SK-N-SH (cell line): ENCODE measurements at regions not wholly inside any gene's neighbourhood (a gene's known extent, or its start where the extent isn't known, plus 50 kb on each side); places are given as distances from the start of the nearest gene placed in this dataset.

Source experiments
- CHD2 ChIP-seq: fragments of 150-350 bp; IDR thresholded peaks from 2 replicates; pipeline ENCODE4 v1.6.1; 2018; ENCODE audit warnings: low read length; ENCODE audit not compliant: partially characterized antibody
- CTCF ChIP-seq: fragments of 200-600 bp; sonication (generic); IDR thresholded peaks from 2 replicates; pipeline ENCODE4 v1.6.1; 2017; ENCODE audit warnings: antibody characterized with exemption, mild to moderate bottlenecking, moderate library complexity
- EZH2phosphoT487 ChIP-seq: fragments of 200-600 bp; sonication (generic); IDR thresholded peaks from 2 replicates; pipeline ENCODE4 v1.6.1; 2017; ENCODE audit warnings: low read depth, mixed run types, mild to moderate bottlenecking, antibody characterized with exemption, moderate library complexity, borderline replicate concordance
- POLR2AphosphoS5 ChIP-seq: IDR thresholded peaks from 2 replicates; pipeline ENCODE4 v1.6.1; 2012; ENCODE audit warnings: low read depth, low read length
- REST ChIP-seq: IDR thresholded peaks from 2 replicates; pipeline ENCODE4 v1.6.1; 2012; ENCODE audit warnings: mild to moderate bottlenecking, low read depth, low read length, moderate library complexity

- TF ChIP-seq REST (no peak), CTCF (no peak), CHD2 (no peak), POLR2AphosphoS5 (no peak), EZH2phosphoT487 (no peak)
These were observed 69.1 kb downstream of the SOX1 start for GRCh38 chr13:112136095-112136494.
